GM19025 (cell line): ENCODE measurements at regions not wholly inside any gene's neighbourhood (a gene's known extent, or its start where the extent isn't known, plus 50 kb on each side); places are given as distances from the start of the nearest gene placed in this dataset.

Experiments
- ATAC-seq: cut with Tn5 transposase; IDR thresholded peaks from one replicate; pipeline ENCODE4 v1.9.1; 2021; ENCODE audit warnings: mild to moderate bottlenecking, low read depth, moderate library complexity; ENCODE audit not compliant: unreplicated experiment

DNA sequence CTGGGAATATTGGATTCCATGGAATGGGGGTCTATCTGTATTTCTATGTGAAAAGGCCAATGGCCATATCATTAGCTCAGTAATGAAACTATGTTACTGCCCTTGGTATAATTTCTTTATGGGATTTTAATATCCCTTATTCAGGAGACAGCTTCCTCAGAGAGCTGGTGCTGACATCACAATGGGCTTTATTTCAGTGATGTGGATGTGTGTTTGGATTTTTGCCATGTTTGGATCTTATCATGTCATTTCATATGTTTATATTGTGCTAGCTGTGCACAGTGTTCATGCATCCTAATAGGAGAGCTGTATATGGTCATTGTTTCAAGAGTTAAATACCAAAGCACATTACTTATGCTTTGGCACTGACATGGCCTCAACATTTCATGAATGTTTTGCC is 806.1 kb upstream of the MAP3K7 start:
- no peak for ATAC-seq

DNA sequence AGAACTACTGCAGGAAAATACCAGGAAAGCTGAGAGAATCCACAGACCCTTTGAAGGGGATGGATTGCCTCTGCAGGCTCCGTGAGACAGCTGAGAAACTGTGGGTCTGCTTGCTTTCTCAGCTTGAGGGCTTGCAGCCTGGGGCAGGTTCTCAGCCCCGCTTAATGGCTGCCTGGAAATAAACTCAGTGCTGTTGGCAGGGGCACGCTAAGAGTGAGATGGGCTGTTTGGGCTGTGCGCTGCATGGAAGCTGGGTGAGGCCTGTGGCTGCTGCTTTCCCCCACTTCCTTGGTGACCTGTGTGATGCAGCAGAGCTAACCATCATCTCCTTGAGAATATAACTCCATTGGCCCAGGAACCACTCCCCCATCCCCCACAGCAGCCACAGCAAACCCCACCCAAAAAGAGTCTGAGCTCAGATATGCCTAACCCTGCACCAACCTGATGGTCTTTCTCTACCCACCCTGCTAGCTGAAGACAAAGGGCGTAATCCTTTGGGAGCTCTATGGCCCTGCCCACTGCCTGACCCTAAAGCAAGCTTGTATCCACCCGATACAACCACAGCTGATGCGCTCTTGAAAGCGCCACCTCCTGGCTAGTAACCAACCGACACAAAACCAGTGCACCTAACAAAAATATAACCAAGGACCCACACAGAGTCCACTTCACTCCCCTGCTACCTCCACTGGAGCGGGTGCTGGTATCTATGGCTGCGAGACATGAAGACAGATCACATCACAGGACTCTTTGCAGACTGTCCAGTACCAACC is 800.6 kb upstream of the MAP3K7 start:
- ATAC-seq, result no peak

DNA sequence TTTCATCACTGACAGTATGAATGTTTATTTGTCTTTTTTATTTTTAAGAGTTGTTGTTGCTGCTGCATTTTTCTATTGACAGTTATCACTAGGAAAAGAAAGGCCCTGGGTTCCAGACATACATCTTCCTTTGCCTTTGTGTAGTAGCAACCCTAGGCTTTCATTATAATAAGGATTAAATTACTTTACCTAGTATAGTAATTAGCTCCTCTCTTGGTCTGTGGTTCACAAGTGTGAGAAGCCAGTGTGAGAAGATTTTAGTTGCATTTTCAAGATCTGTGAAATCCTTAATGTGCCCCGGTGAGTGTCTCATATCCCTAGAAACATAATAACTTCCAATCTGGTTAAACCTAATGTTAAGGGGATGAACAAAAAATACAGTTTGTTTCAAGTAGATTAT is 799.3 kb upstream of the MAP3K7 start:
- ATAC-seq, result no peak

DNA sequence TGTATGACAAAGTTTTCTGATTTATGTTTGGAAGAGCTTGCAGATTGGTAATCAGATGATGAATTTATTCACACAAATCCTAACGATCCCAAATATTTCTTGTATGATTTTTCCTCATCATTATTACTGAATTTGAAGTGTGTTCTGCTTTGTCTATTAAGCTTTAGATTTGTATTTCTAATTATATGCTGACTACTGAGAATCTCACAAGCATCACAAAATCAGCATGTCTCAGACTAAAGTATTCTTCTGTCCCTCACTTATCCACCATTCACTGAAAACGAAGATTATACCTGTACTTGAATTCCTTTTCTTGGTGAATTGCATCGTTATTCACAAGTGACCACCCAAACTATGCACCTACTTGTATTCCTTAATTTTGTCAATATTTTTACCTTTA is 796.3 kb upstream of the MAP3K7 start:
- ATAC-seq, result no peak

DNA sequence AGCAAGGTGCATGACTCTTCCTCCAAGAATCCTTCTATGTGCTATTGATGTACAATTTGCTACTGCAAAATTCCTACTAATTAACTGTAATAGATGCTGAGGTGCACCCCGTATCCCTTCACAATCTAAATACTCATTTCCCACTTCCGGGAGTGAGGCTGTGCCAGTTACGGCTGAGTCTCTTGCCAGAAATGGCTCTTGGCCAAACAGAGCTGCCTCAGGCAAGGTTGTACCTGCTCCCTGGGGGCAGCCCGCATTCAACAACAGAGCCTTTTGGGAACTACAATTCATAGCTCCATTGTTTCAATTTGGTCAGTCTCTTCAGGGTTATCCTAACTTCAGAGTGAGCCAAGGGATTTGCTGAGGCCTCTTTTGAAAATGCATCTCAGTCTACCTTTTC is 789.8 kb upstream of the MAP3K7 start:
- no peak for ATAC-seq

DNA sequence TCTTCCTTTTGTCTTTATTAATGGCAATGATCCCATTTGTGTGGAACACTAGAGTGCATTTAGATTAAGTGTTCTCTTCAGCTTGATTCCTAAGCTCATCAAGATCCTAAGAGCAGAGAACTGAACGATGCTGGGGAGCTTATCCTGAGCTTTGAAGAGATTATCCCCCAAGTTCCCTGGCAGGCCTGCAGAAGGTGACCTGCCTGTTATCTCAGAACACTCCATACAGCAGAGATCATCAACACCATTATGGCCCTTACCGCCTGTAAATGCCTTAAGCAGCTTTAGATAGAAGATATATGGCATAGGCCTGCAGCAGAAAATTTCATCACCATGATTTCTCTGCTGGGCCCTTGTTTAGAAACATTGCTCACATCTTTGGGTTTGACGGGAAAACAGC is 779.9 kb upstream of the MAP3K7 start:
- ATAC-seq, result no peak

DNA sequence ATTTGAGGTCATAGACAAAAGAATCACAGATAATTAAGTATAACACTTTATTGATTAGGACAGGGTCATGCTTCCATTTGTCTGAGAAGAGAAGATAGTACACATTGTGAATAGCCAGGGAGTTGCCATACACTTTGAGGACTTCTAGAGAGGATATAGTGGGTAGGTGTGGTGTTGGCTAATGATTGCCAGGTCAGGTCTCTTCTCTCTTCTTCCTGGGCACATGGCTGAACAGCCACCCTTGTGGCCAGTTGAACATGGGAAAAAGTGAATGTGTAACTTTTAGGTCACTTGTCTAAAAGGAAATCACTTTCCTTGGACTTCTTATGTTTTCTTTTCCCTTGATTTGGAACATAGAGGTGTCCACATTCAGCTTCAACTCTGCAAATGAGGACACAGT is 772.1 kb upstream of the MAP3K7 start:
- ATAC-seq, result no peak

DNA sequence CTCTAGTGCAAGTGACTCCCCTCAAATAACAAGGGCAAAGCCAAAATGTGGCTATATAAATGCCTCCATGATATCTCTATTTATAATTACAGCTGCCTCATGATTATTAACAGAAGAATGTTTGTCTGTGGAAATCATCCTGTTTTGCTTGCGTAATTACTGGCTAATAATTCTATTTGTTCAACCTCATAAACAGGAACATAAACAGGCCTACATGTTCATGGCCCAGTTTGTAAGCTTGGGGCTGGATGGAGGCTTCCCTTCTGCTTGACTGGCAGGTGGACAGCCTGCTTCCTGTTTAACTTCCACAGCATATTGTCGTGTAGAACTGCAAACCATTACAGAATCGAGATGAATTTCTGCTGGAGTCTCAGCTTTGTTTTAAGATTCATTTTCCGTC is 766.0 kb upstream of the MAP3K7 start:
- no peak for ATAC-seq

DNA sequence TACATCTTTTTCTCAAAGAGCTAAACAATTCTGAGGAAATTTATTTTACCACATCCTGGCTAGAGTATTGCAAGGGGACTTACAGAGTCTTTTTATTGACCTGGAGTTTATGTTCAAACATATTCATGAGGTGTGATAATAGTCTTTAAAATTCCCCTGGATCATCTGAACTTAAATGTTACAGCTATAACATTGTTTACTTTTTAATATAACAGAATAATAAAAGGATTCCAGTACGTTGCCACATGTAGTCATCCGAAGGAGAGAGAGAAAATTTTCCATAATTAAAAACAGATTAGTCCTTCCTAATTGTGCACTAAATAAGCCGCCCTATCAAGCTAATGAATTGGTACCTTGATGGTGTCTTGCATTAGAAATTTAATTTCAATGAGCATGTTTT is 765.4 kb upstream of the MAP3K7 start:
- no peak for ATAC-seq

DNA sequence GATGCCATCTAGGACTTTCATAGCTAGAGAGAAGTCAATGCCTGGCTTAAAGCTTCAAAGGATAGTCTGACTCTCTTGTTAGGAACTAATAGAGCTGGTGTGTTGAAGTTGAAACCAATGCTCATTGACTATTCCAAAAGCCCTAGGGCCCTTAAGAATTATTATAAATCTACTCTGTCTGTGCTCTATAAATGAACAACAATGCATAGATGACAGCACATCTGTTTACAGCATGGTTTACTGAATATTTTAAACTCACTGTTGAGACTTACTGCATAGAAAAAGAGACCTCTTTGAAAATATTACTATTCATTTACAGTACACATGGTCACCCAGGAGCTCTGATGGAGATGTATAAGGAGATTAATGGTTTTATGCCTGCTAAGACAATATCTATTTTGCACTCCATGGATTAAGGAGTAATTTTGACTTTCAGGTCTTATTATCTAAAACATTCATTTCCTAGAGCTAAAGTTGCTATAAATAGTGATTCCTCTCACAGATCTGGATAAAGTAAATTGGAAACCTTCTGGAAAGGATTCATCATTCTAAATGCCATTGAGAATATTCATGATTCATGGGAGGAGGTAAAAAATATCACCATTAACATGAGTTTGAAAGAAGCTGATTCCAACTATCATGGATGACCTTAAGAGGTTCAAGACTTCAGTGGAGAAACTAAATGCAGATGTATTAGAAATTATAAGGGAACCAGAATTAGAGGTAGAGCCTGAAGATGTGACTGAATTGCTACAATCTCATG is 763.5 kb upstream of the MAP3K7 start:
- no peak for ATAC-seq

DNA sequence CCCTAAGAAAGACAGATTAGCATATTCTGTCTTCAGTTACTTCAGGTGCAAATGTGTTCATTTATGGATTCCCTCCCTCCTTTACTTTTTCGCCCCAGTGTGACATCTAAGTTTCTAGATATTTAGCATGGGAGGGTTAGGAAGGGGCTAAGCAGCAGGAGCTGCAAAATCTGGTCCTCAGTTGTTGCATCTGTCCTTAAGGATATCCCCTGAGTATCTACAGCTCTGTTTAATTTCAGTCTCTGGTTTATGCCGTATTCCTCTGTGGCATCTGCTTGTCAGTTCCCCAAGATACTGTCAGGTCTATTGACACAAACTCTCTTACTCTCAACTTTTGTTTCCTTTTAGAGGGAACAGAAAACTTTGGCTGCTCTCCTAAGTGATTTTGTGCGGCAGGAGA is 754.6 kb upstream of the MAP3K7 start:
- no peak for ATAC-seq

DNA sequence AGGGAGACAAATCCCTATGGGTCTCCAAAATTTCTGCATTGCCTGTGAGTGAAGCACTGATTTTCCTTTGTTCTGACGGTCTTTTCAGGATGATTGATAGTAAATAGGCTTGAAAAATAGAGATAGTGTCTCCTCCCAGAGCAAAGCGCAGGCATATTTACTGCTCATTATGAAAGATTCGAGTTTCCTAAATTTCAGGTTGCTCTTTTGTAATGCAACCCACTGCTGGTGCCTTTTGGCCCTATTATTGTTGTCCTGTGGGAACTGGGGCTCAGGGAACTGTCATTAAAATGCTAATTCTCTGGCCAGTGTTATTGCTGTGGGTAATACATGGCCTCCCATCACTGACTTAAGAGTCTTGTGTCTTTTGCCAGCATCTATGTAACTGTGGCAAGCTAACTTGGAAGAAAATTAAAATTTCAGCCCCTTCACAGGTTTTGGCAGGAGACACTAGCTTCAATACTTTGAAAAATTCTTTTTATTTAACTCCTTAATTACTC is 754.1 kb upstream of the MAP3K7 start:
- no peak for ATAC-seq

DNA sequence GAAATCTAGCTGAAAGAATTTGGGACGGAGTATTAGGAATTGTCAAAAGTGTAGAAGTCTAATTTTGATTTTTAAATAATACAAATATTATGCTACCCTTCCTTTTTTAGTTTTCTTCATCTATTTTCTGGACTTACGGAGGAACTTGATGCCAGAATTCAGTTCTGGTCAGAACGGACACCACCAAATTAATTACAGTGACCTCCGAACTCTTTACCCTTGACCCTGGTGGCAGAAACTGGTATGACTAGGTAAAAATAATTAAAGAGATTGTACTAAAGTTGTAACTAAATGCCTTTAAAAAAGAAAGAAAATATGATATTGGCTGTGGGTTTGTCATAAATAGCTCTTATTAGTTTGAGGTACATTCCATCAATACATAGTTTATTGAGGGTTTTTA is 751.1 kb upstream of the MAP3K7 start:
- no peak for ATAC-seq

DNA sequence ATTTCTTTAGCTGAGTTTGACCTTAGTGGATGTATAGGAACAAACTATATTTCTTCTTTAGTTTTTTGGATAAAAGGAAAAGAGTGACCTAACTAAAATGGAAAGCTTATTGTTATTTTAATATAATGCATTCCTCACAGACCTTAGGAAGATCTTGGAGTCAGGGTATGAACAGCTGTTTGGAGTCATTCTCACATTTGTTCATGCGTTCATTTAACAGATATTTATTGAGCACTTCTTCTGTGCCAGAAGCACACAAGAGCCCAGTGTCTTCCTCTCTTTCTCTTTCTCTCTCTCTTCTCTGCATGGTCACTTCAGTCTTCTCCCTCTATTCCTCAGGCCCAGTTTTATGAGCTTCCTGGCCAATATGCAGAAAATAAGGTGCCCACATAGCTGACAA is 744.0 kb upstream of the MAP3K7 start:
- ATAC-seq, result no peak

DNA sequence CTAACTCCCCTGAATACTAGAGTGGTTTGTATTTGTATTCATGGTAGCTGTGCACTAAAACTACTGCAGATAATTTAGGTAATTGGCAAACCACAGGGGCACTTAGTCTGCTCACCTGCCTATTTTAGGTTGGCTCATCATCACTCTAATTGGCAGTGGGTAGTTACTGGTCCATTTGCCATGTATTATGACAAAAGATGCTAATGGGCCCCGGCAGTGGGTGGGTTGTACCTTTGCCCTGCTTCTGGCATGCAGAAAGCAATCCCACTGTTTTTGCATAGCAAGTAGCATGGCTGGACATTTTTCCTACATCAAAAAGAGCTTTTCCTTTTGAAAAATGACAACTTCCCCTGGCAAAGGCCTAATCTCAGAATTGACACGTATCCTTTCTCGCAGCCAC is 741.4 kb upstream of the MAP3K7 start:
- no peak for ATAC-seq

DNA sequence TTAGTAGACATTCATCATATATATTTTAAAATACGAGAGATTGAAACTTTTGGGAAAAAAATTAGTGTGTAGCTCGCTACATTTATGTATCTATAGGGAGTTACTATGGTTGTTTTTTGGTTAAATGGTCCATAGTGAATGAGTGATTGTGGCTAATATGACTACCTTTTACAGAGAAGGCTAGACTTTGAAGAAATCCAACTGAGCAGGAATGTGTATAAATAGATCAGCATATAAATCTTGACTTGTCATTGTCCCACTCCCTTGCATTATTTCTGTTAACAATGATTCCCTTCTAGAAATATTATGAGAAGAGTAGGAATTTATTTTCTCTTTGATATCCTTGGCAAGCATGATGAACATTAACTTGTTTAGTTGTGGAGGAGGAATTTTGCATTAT is 737.8 kb upstream of the MAP3K7 start:
- no peak for ATAC-seq

DNA sequence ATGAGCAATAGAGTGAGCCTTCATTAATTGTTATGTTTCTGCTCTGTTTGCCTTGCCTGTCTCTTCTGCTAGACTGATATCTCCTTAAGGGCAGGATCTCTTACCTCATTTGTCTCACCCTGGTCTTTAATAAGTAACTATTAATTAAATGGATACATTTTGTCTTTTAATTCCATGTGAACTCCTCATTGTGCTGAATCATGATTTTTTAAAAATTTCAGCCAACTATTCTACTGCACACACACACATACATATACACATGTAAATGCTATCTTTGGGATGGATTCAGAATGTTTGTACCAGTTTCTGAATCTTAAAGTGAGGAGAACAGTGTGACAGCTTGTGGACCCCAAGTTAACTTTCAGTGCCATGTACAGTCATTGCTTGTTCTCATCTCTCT is 731.1 kb upstream of the MAP3K7 start:
- no peak for ATAC-seq

DNA sequence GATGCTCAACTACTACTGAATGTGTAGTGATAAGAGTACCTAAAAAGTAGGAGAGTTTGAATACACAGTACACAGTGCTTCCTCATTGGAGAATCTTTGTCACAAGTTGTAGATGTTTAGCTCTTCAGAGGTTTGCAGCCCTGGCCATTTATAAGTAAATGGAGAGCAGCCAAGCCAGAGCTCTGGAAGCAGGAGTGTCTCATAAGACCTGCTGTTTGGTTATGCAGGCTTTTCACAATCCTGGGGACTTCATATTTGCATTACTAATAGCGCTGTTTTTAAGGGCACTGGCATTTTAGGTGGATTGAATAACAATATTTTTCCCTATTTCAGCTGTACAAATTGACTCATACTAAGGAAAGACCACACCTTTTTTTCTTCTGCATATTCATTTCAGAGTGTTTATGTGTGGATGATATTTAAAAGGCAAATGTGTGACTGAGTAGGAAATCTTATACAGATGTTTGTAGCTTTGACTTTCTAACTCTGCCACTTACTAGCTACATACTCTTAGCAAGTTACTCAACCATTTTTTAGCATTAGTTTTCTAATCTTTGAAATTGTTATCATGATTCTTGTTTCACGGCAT is 730.5 kb upstream of the MAP3K7 start:
- no peak for ATAC-seq

DNA sequence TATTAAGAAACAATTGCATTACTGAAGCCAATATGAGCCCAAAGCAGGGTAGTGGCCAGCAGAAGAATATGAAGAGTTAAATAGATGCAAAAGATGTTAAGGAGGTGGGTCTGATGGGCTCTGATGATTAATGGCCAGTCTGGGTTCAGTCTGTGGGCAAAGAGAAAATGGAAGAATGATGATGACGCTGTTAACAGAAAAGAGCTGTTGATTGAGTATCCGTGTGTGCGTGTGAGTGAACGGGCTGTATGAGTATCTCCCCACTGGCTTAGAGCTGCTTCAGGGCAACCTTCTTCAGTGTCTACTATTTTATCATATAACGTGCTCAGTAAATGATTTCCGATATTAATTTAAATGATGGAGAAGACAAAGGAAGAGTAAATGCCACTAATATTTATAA is 723.3 kb upstream of the MAP3K7 start:
- no peak for ATAC-seq

DNA sequence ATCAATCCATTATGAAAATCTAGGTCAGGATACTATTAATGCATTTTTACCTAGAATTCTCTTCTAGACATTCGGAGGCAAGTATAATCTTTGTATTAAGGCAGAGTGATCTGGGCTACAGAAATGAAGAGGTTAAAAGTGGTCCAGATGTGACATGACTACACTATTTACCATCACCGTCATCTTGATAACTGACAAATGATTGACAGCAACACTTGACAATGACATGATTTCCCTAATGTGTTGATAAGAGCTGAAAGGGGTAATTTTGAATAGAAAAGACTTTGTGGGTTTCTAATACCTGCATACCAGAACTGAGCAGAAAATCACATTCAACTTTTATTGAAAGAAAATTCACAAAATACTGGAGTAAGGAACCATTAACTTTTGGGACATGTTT is 718.9 kb upstream of the MAP3K7 start:
- no peak for ATAC-seq

DNA sequence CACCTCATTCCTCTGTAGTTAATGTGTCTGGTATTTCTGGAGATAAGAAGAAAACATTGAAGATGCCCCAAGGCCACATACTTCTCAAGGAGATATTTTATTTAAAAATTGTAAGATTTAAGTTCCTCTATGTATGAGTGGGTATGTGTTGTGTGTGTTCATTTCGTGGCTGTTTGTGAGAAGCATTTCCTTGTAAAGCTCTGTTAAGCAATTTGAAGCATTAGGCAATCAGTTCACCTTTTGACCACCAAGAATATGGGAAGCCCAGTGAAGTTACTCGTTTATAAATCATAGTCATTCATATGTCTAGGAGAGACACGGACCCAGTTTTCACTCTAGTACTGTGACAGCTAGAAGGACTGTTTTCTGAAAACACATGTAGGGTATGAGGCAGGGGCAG is 717.6 kb upstream of the MAP3K7 start:
- ATAC-seq, result no peak

DNA sequence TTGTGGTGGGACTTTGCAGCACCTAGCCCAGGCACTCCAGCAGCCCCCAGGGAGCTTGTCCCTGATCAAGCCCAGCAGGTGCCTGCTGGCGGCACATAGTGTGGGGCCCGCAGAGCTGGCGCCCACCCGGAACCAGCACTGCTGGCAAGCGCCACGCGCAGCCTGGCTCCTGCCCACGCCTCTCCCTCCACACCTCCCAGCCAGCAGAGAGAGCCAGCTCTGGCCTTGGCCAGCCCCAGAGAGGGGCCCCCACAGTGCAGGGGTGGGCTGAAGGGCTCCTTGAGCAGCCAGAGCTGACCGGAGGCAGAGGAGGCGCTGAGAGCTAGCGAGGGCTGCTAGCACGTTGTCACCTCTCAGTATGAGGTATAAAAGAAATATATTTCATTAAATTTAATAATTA is 716.5 kb upstream of the MAP3K7 start:
- no peak for ATAC-seq
